Upper lobe of left lung (tissue), 4 donors: ENCODE measurements at regions not wholly inside any gene's neighbourhood (a gene's known extent, or its start where the extent isn't known, plus 50 kb on each side); places are given as distances from the start of the nearest gene placed in this dataset.

Experiments
- CTCF ChIP-seq, 6 experiments: fragments of 450-650 bp in 4 of 6; fragments of 200-600 bp in 2 of 6; sonication (generic) in 2 of 6; IDR thresholded peaks; one replicate each; pipeline ENCODE4 v1.5.1; 2016 to 2019; ENCODE audit warnings: antibody characterized with exemption in 6 of 6
- POLR2A ChIP-seq, 4 donors: fragments of 450-650 bp; IDR thresholded peaks; one replicate each; pipeline ENCODE4 v1.5.1; 2016 to 2017; ENCODE audit warnings: antibody characterized with exemption in 4 of 4, mild to moderate bottlenecking in 2 of 4

- TF ChIP-seq CTCF (IDR thresholded peaks at IDR 0.05) (no peak), POLR2A (IDR thresholded peaks at IDR 0.05) (no peak)
These were observed 592.7 kb downstream of the TNS3 start for GRCh38 chr7:46989247-46989646.
